ENCODE measurements at regions not wholly inside any gene's neighbourhood (a gene's known extent, or its start where the extent isn't known, plus 50 kb on each side); places are given as distances from the start of the nearest gene placed in this dataset.
A peak's percentile ranks its signal among the peaks of the same experiment; 100 is the strongest.

GRCh38 chr21:28138272-28138671 is 854.4 kb downstream of the LTN1 start:
- TF ChIP-seq EP300 (IDR thresholded peaks at IDR 0.05) (no peak), POLR2AphosphoS5 (IDR thresholded peaks at IDR 0.05) (no peak), POLR2A (IDR thresholded peaks at IDR 0.05) (no peak), CTCF (IDR thresholded peaks at IDR 0.05) (no peak)
- no peak overlapping the region for H3K27ac ChIP-seq
- no peak overlapping the region for H3K4me3 ChIP-seq
- H3K27me3 ChIP-seq = no peaks in the 10 kb centered on the region
- peaks cover 0 to 15% (median 0%) of the 10 kb centered on the region in 3 donors for H3K9me3 ChIP-seq
- WGBS, 2 donors (ENCODE audit: low coverage in 1 of 2) = 89 to 92% methylated on average over 2 of the region's 2 CpGs
- no peak for ATAC-seq
- peaks cover 2 to 12% (median 6%) of the 10 kb centered on the region in 3 donors for H3K4me1 ChIP-seq
- H3K36me3 ChIP-seq = no peaks in the 10 kb centered on the region

GRCh38 chr21:28136656-28137255 is 855.9 kb downstream of the LTN1 start:
- H3K4me1 ChIP-seq = no peaks in the 10 kb centered on the region
- no peaks in the 10 kb centered on the region for H3K27me3 ChIP-seq
- TF ChIP-seq POLR2A (IDR thresholded peaks at IDR 0.05) (no peak), EP300 (IDR thresholded peaks at IDR 0.05) (no peak), CTCF (IDR thresholded peaks at IDR 0.05) (no peak), POLR2AphosphoS5 (IDR thresholded peaks at IDR 0.05) (no peak)
- WGBS, 2 donors (ENCODE audit: low coverage in 1 of 2) = 49 to 82% methylated on average over 3 of the region's 3 CpGs
- H3K36me3 ChIP-seq = no peaks in the 10 kb centered on the region
- no peak overlapping the region for H3K4me3 ChIP-seq
- no peak overlapping the region for H3K27ac ChIP-seq
- no peak for ATAC-seq
- H3K9me3 ChIP-seq = peaks cover 0 to 17% (median 0%) of the 10 kb centered on the region in 3 donors

GRCh38 chr21:28135646-28136045 is 857.0 kb downstream of the LTN1 start:
- TF ChIP-seq CTCF (IDR thresholded peaks at IDR 0.05) (no peak), POLR2A (IDR thresholded peaks at IDR 0.05) (no peak), EP300 (IDR thresholded peaks at IDR 0.05) (no peak), POLR2AphosphoS5 (IDR thresholded peaks at IDR 0.05) (no peak)
- Histone ChIP-seq H3K36me3 (no peaks in the 10 kb centered on the region), H3K4me1 (no peaks in the 10 kb centered on the region), H3K9me3 (peaks cover 0 to 28% (median 0%) of the 10 kb centered on the region in 3 donors), H3K27me3 (no peaks in the 10 kb centered on the region), H3K27ac (no peak overlapping the region), H3K4me3 (no peak overlapping the region)
- 95 to 100% methylated on average over 1 to 2 of the region's 2 CpGs for WGBS, 2 donors (ENCODE audit: low coverage in 1 of 2)
- peak; percentile 51 for ATAC-seq

- Histone ChIP-seq H3K4me1 (peaks cover 0 to under 1% (median 0%) of the 10 kb centered on the region in 3 donors), H3K9me3 (peaks cover 0 to 14% (median 0%) of the 10 kb centered on the region in 3 donors), H3K27me3 (no peaks in the 10 kb centered on the region), H3K27ac (no peak overlapping the region), H3K4me3 (no peak overlapping the region), H3K36me3 (no peaks in the 10 kb centered on the region)
- 88 to 100% methylated on average over 2 of the region's 2 CpGs for WGBS, 2 donors (ENCODE audit: low coverage in 1 of 2)
- no peak for ATAC-seq
- TF ChIP-seq EP300 (IDR thresholded peaks at IDR 0.05) (no peak), POLR2AphosphoS5 (IDR thresholded peaks at IDR 0.05) (no peak), CTCF (IDR thresholded peaks at IDR 0.05) (no peak), POLR2A (IDR thresholded peaks at IDR 0.05) (no peak)
These were observed 859.6 kb downstream of the LTN1 start for GRCh38 chr21:28133116-28133515.

GRCh38 chr21:28132713-28133112 is 860.0 kb downstream of the LTN1 start:
- H3K36me3 ChIP-seq = no peaks in the 10 kb centered on the region
- peaks cover 0 to 4% (median 0%) of the 10 kb centered on the region in 3 donors for H3K4me1 ChIP-seq
- peaks cover 0 to 14% (median 0%) of the 10 kb centered on the region in 3 donors for H3K9me3 ChIP-seq
- TF ChIP-seq POLR2AphosphoS5 (IDR thresholded peaks at IDR 0.05) (no peak), EP300 (IDR thresholded peaks at IDR 0.05) (no peak), CTCF (IDR thresholded peaks at IDR 0.05) (no peak), POLR2A (IDR thresholded peaks at IDR 0.05) (no peak)
- no peak overlapping the region for H3K4me3 ChIP-seq
- WGBS, 2 donors (ENCODE audit: low coverage in 1 of 2) = 71 to 89% methylated on average over 1 of the region's 1 CpG
- no peak for ATAC-seq
- no peak overlapping the region for H3K27ac ChIP-seq
- H3K27me3 ChIP-seq = no peaks in the 10 kb centered on the region
